ENCODE measurements at regions not wholly inside any gene's neighbourhood (a gene's known extent, or its start where the extent isn't known, plus 50 kb on each side); places are given as distances from the start of the nearest gene placed in this dataset.

- TF ChIP-seq CTCF (tag by site-specific recombination; IDR thresholded peaks at IDR 0.05) = no peak
- TF ChIP-seq KLF1 (tag by site-specific recombination; IDR thresholded peaks at IDR 0.05) = no peak
- TF ChIP-seq, protein P1, sequence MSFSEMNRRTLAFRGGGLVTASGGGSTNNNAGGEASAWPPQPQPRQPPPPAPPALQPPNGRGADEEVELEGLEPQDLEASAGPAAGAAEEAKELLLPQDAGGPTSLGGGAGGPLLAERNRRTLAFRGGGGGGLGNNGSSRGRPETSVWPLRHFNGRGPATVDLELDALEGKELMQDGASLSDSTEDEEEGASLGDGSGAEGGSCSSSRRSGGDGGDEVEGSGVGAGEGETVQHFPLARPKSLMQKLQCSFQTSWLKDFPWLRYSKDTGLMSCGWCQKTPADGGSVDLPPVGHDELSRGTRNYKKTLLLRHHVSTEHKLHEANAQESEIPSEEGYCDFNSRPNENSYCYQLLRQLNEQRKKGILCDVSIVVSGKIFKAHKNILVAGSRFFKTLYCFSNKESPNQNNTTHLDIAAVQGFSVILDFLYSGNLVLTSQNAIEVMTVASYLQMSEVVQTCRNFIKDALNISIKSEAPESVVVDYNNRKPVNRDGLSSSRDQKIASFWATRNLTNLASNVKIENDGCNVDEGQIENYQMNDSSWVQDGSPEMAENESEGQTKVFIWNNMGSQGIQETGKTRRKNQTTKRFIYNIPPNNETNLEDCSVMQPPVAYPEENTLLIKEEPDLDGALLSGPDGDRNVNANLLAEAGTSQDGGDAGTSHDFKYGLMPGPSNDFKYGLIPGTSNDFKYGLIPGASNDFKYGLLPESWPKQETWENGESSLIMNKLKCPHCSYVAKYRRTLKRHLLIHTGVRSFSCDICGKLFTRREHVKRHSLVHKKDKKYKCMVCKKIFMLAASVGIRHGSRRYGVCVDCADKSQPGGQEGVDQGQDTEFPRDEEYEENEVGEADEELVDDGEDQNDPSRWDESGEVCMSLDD (tag by site-specific recombination; IDR thresholded peaks at IDR 0.05) = no peak
- no peak for TF ChIP-seq ZNF266 (tag by site-specific recombination; IDR thresholded peaks at IDR 0.05; ENCODE audit: low read depth)
- no peak for TF ChIP-seq ZBTB21 (tag by site-specific recombination; IDR thresholded peaks at IDR 0.05)
- TF ChIP-seq MEIS1 (CRISPR knock-in tag; IDR thresholded peaks at IDR 0.05; ENCODE audit: borderline replicate concordance) = no peak
- TF ChIP-seq ZNF660 (tag by site-specific recombination; IDR thresholded peaks at IDR 0.05) = no peak
- TF ChIP-seq, protein P2, sequence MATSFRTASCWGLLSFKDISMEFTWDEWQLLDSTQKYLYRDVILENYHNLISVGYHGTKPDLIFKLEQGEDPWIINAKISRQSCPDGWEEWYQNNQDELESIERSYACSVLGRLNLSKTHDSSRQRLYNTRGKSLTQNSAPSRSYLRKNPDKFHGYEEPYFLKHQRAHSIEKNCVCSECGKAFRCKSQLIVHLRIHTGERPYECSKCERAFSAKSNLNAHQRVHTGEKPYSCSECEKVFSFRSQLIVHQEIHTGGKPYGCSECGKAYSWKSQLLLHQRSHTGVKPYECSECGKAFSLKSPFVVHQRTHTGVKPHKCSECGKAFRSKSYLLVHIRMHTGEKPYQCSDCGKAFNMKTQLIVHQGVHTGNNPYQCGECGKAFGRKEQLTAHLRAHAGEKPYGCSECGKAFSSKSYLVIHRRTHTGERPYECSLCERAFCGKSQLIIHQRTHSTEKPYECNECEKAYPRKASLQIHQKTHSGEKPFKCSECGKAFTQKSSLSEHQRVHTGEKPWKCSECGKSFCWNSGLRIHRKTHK (tag by site-specific recombination; IDR thresholded peaks at IDR 0.05) = no peak
- TF ChIP-seq GLI2 (tag by site-specific recombination; IDR thresholded peaks at IDR 0.05; ENCODE audit: borderline replicate concordance, low read depth) = no peak
These were observed 766.8 kb upstream of the MAN1A1 start for GRCh38 chr6:120116343-120116742.

All from HEK293 (cell line).